ENCODE measurements at regions not wholly inside any gene's neighbourhood (a gene's known extent, or its start where the extent isn't known, plus 50 kb on each side); places are given as distances from the start of the nearest gene placed in this dataset.

DNA sequence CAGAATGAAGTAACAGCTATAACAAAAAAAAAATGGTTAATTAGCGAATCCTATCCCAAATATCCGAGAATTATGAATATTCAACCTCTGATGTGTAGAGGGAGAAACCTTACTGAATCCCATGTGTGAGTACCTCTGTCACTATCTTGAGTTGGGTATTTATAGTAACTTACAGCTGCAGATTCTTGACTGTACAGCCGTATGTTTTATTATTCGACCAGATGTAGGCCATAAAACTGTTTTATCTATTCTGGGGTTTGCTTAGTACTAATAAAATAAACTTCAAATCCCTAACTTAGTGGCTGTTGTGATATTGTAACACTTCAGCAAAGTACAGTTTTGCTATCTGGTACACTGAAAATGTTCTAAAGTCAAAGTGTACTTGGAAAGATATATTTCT is 120.0 kb downstream of the EFNB2 start:
- TF ChIP-seq, protein P1, sequence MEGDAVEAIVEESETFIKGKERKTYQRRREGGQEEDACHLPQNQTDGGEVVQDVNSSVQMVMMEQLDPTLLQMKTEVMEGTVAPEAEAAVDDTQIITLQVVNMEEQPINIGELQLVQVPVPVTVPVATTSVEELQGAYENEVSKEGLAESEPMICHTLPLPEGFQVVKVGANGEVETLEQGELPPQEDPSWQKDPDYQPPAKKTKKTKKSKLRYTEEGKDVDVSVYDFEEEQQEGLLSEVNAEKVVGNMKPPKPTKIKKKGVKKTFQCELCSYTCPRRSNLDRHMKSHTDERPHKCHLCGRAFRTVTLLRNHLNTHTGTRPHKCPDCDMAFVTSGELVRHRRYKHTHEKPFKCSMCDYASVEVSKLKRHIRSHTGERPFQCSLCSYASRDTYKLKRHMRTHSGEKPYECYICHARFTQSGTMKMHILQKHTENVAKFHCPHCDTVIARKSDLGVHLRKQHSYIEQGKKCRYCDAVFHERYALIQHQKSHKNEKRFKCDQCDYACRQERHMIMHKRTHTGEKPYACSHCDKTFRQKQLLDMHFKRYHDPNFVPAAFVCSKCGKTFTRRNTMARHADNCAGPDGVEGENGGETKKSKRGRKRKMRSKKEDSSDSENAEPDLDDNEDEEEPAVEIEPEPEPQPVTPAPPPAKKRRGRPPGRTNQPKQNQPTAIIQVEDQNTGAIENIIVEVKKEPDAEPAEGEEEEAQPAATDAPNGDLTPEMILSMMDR (conservative IDR thresholded peaks at IDR 0.05 in 1 of 2, IDR thresholded peaks at IDR 0.05 in 1 of 2; ENCODE audit: extremely low read depth in 1 of 2, insufficient read depth in 1 of 2, low read depth in 1 of 2, low read length in 2 of 2), result no peak
- no peak for TF ChIP-seq EZH2 (IDR thresholded peaks at IDR 0.05; ENCODE audit: borderline replicate concordance, low read length)

Measured in mammary epithelial cell (primary cell).